Thymus (tissue), 11 donors: ENCODE measurements at regions not wholly inside any gene's neighbourhood (a gene's known extent, or its start where the extent isn't known, plus 50 kb on each side); places are given as distances from the start of the nearest gene placed in this dataset.

Source experiments
- DNase-seq, 9 donors: peaks; one replicate each; pipeline ENCODE4 v3.0.0-alpha.2; 2013; ENCODE audit warnings: low spot score in 9 of 9, low read depth in 6 of 9, missing footprints in 1 of 9
- H3K27ac ChIP-seq, 2 donors: one replicate each; pipeline ENCODE4 v1.5.1; 2013; ENCODE audit warnings: control low read depth in 1 of 2, low read depth in 1 of 2, low read length in 1 of 2, mild to moderate bottlenecking in 1 of 2, moderate library complexity in 1 of 2
- H3K27me3 ChIP-seq, 2 donors: one replicate each; pipeline ENCODE4 v1.5.1; 2013; ENCODE audit warnings: low read length in 1 of 2; ENCODE audit not compliant: control insufficient read depth in 2 of 2, insufficient read depth in 1 of 2
- H3K36me3 ChIP-seq, 2 donors: one replicate each; pipeline ENCODE4 v1.5.1; 2013; ENCODE audit warnings: low read length in 1 of 2, mild to moderate bottlenecking in 1 of 2, moderate library complexity in 1 of 2; ENCODE audit not compliant: control insufficient read depth in 2 of 2, insufficient read depth in 2 of 2
- H3K4me1 ChIP-seq, 2 donors: one replicate each; pipeline ENCODE4 v1.5.1; 2013; ENCODE audit warnings: low read length in 2 of 2; ENCODE audit not compliant: control insufficient read depth in 2 of 2, insufficient read depth in 2 of 2
- H3K4me3 ChIP-seq, 2 donors: one replicate each; pipeline ENCODE4 v1.5.1; 2013; ENCODE audit warnings: low read length in 2 of 2, control low read depth in 1 of 2, mild to moderate bottlenecking in 1 of 2
- H3K9me3 ChIP-seq, 2 donors: one replicate each; pipeline ENCODE4 v1.5.1; 2013; ENCODE audit warnings: low read length in 1 of 2, mild to moderate bottlenecking in 1 of 2; ENCODE audit not compliant: control insufficient read depth in 2 of 2, insufficient read depth in 1 of 2
- whole genome bisulfite sequencing: extraction: QIAGEN DNeasy Blood & Tissue Kit; methylation state at CpG from one replicate; pipeline ENCODE4 v1.1.7; 2013; 5-methylcytosine and 5-hydroxymethylcytosine counted together
- donor health status: healthy.

GRCh38 chr14:71388336-71388735, 481.1 kb downstream of the PCNX1 start:
- no peak for DNase-seq
- H3K9me3 ChIP-seq: no peaks in the 10 kb centered on the region
- H3K36me3 ChIP-seq: no peaks in the 10 kb centered on the region
- no peaks in the 10 kb centered on the region for H3K4me1 ChIP-seq
- 96% methylated on average over 6 of the region's 6 CpGs for WGBS
- H3K4me3 ChIP-seq: no peak overlapping the region
- H3K27ac ChIP-seq: no peak overlapping the region
- H3K27me3 ChIP-seq: no peaks in the 10 kb centered on the region

GRCh38 chr14:71388862-71389261, 481.6 kb downstream of the PCNX1 start:
- Histone ChIP-seq H3K27ac (no peak overlapping the region), H3K27me3 (no peaks in the 10 kb centered on the region), H3K4me1 (no peaks in the 10 kb centered on the region), H3K9me3 (no peaks in the 10 kb centered on the region), H3K4me3 (no peak overlapping the region), H3K36me3 (no peaks in the 10 kb centered on the region)
- no peak for DNase-seq
- 98% methylated on average over 4 of the region's 4 CpGs for WGBS

GRCh38 chr14:71394386-71394785, 487.1 kb downstream of the PCNX1 start:
- Histone ChIP-seq H3K4me3 (no peak overlapping the region), H3K9me3 (no peaks in the 10 kb centered on the region), H3K36me3 (no peaks in the 10 kb centered on the region), H3K27me3 (no peaks in the 10 kb centered on the region), H3K27ac (no peak overlapping the region), H3K4me1 (peaks cover 3 to 4% of the 10 kb centered on the region in 2 donors)
- no peak for DNase-seq
- 96% methylated on average over 2 of the region's 2 CpGs for WGBS

GRCh38 chr14:71395151-71395604, 487.9 kb downstream of the PCNX1 start:
- no peak for DNase-seq
- H3K27me3 ChIP-seq: no peaks in the 10 kb centered on the region
- WGBS: 95% methylated on average over 5 of the region's 5 CpGs
- H3K36me3 ChIP-seq: no peaks in the 10 kb centered on the region
- peaks cover 4 to 5% of the 10 kb centered on the region in 2 donors for H3K4me1 ChIP-seq
- H3K27ac ChIP-seq: no peak overlapping the region
- no peaks in the 10 kb centered on the region for H3K9me3 ChIP-seq
- H3K4me3 ChIP-seq: no peak overlapping the region

- no peaks in the 10 kb centered on the region for H3K36me3 ChIP-seq
- no peaks in the 10 kb centered on the region for H3K27me3 ChIP-seq
- H3K9me3 ChIP-seq: no peaks in the 10 kb centered on the region
- H3K4me1 ChIP-seq: peaks cover 4 to 5% of the 10 kb centered on the region in 2 donors
- WGBS: 94% methylated on average over 2 of the region's 2 CpGs
- no peak for DNase-seq
- H3K4me3 ChIP-seq: no peak overlapping the region
- H3K27ac ChIP-seq: no peak overlapping the region
Observed at GRCh38 chr14:71395636-71396035, 488.4 kb downstream of the PCNX1 start.

GRCh38 chr14:71396050-71396677, 488.9 kb downstream of the PCNX1 start:
- Histone ChIP-seq H3K9me3 (no peaks in the 10 kb centered on the region), H3K27me3 (no peaks in the 10 kb centered on the region), H3K36me3 (no peaks in the 10 kb centered on the region), H3K4me1 (peaks cover 4 to 5% of the 10 kb centered on the region in 2 donors), H3K27ac (no peak overlapping the region), H3K4me3 (no peak overlapping the region)
- no peak for DNase-seq
- WGBS: over 99% methylated on average over 3 of the region's 3 CpGs

- Histone ChIP-seq H3K4me3 (no peak overlapping the region), H3K27me3 (no peaks in the 10 kb centered on the region), H3K36me3 (no peaks in the 10 kb centered on the region), H3K9me3 (no peaks in the 10 kb centered on the region), H3K4me1 (peaks cover 4 to 5% of the 10 kb centered on the region in 2 donors), H3K27ac (no peak overlapping the region)
- no peak for DNase-seq
Observed at GRCh38 chr14:71397371-71397770, 490.1 kb downstream of the PCNX1 start.

GRCh38 chr14:71398450-71398849, 491.2 kb downstream of the PCNX1 start:
- H3K27ac ChIP-seq: no peak overlapping the region
- no peaks in the 10 kb centered on the region for H3K27me3 ChIP-seq
- no peak overlapping the region for H3K4me3 ChIP-seq
- DNase-seq: no peak
- 99% methylated on average over 3 of the region's 3 CpGs for WGBS
- no peaks in the 10 kb centered on the region for H3K9me3 ChIP-seq
- no peaks in the 10 kb centered on the region for H3K36me3 ChIP-seq
- H3K4me1 ChIP-seq: peaks cover 4 to 5% of the 10 kb centered on the region in 2 donors

- Histone ChIP-seq H3K27me3 (no peaks in the 10 kb centered on the region), H3K9me3 (no peaks in the 10 kb centered on the region), H3K36me3 (no peaks in the 10 kb centered on the region), H3K4me3 (no peak overlapping the region), H3K27ac (peak overlapping the region; percentile 58 to 79), H3K4me1 (peaks cover 4 to 5% of the 10 kb centered on the region in 2 donors)
- 52% methylated on average over 3 of the region's 3 CpGs for WGBS
- peak in 4 of 9 donors; percentile 6 to 59 (median 18) for DNase-seq
Observed at GRCh38 chr14:71399057-71399487, 491.8 kb downstream of the PCNX1 start.
